ENCODE measurements at regions not wholly inside any gene's neighbourhood (a gene's known extent, or its start where the extent isn't known, plus 50 kb on each side); places are given as distances from the start of the nearest gene placed in this dataset.

DNA sequence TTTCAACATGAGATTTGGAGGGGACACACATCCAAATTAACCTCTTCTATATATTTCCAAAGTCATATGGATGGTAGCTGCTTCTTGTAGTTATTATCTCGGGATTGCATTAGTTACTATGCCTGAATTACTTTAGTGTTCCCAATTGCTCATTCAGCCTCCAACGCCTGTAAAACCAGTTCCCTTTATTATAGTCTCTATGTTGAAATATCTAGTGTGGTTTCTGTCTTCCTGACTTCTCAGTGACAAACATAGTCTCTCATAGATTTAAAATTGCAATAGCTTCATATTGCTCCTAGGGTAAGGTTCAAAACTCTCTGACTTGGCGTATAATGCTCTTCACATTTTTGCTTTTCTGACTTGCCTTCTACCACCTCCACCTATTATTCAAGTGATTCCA, 366.4 kb downstream of the CASP12 start:
- no peak for TF ChIP-seq EZH2 (IDR thresholded peaks at IDR 0.05; ENCODE audit: low read length, missing control alignments)
- TF ChIP-seq CTCF (conservative IDR thresholded peaks at IDR 0.05 in 1 of 2, IDR thresholded peaks at IDR 0.05 in 1 of 2; ENCODE audit: low read depth in 1 of 2, low read length in 2 of 2): no peak
- no peak overlapping the region for H3K4me3 ChIP-seq (replicated peaks in 1 of 4; ENCODE audit: control extremely low read depth in 1 of 4, insufficient read depth in 1 of 4, low read depth in 3 of 4, low read length in 4 of 4)
- no peak for DNase-seq (ENCODE audit: low read depth in 2 of 2)
- H3K4me1 ChIP-seq (ENCODE audit: control insufficient read depth, extremely low read depth, insufficient read depth, low read length): no peaks in the 10 kb centered on the region
- H2AFZ ChIP-seq (ENCODE audit: low read length): no peak overlapping the region
- H3K4me2 ChIP-seq (ENCODE audit: extremely low read depth, insufficient read depth, low read length): no peak overlapping the region
- no peak overlapping the region for H3K27ac ChIP-seq (ENCODE audit: insufficient read depth, low read length)
- H3K79me2 ChIP-seq (ENCODE audit: control insufficient read depth, insufficient read depth, low read length): no peaks in the 10 kb centered on the region
- H3K27me3 ChIP-seq (ENCODE audit: control insufficient read depth, insufficient read depth, low read length): no peaks in the 10 kb centered on the region
- H3K9ac ChIP-seq (ENCODE audit: insufficient read depth, low read length): no peak overlapping the region
- H3K36me3 ChIP-seq (ENCODE audit: control insufficient read depth, insufficient read depth, low read length): no peaks in the 10 kb centered on the region
- H3K9me3 ChIP-seq (ENCODE audit: control insufficient read depth, insufficient read depth, low read depth, low read length): no peaks in the 10 kb centered on the region
- H4K20me1 ChIP-seq (ENCODE audit: control insufficient read depth, extremely low read depth, insufficient read depth, low read length): no peaks in the 10 kb centered on the region

GRCh38 chr11:104531075-104531474, 367.1 kb upstream of the PDGFD start:
- no peak overlapping the region for H3K27ac ChIP-seq (ENCODE audit: insufficient read depth, low read length)
- H3K9ac ChIP-seq (ENCODE audit: insufficient read depth, low read length): no peak overlapping the region
- TF ChIP-seq EZH2 (IDR thresholded peaks at IDR 0.05; ENCODE audit: low read length, missing control alignments) (no peak), CTCF (conservative IDR thresholded peaks at IDR 0.05 in 1 of 2, IDR thresholded peaks at IDR 0.05 in 1 of 2; ENCODE audit: low read depth in 1 of 2, low read length in 2 of 2) (peak; percentile 17 to 22)
- DNase-seq (ENCODE audit: low read depth in 2 of 2): peak in 1 of 2 donors; percentile 6
- H3K27me3 ChIP-seq (ENCODE audit: control insufficient read depth, insufficient read depth, low read length): no peaks in the 10 kb centered on the region
- no peaks in the 10 kb centered on the region for H3K36me3 ChIP-seq (ENCODE audit: control insufficient read depth, insufficient read depth, low read length)
- H3K79me2 ChIP-seq (ENCODE audit: control insufficient read depth, insufficient read depth, low read length): no peaks in the 10 kb centered on the region
- H3K9me3 ChIP-seq (ENCODE audit: control insufficient read depth, insufficient read depth, low read depth, low read length): no peaks in the 10 kb centered on the region
- H4K20me1 ChIP-seq (ENCODE audit: control insufficient read depth, extremely low read depth, insufficient read depth, low read length): no peaks in the 10 kb centered on the region
- H3K4me3 ChIP-seq (replicated peaks in 1 of 4; ENCODE audit: control extremely low read depth in 1 of 4, insufficient read depth in 1 of 4, low read depth in 3 of 4, low read length in 4 of 4): no peak overlapping the region
- no peak overlapping the region for H3K4me2 ChIP-seq (ENCODE audit: extremely low read depth, insufficient read depth, low read length)
- no peaks in the 10 kb centered on the region for H3K4me1 ChIP-seq (ENCODE audit: control insufficient read depth, extremely low read depth, insufficient read depth, low read length)
- H2AFZ ChIP-seq (ENCODE audit: low read length): no peak overlapping the region

GRCh38 chr11:104529906-104530305, 366.0 kb upstream of the PDGFD start:
- H2AFZ ChIP-seq (ENCODE audit: low read length): no peak overlapping the region
- no peaks in the 10 kb centered on the region for H3K9me3 ChIP-seq (ENCODE audit: control insufficient read depth, insufficient read depth, low read depth, low read length)
- no peak overlapping the region for H3K27ac ChIP-seq (ENCODE audit: insufficient read depth, low read length)
- DNase-seq (ENCODE audit: low read depth in 2 of 2): peak in 1 of 2 donors; percentile 5
- H3K4me3 ChIP-seq (replicated peaks in 1 of 4; ENCODE audit: control extremely low read depth in 1 of 4, insufficient read depth in 1 of 4, low read depth in 3 of 4, low read length in 4 of 4): no peak overlapping the region
- H3K27me3 ChIP-seq (ENCODE audit: control insufficient read depth, insufficient read depth, low read length): no peaks in the 10 kb centered on the region
- H3K4me2 ChIP-seq (ENCODE audit: extremely low read depth, insufficient read depth, low read length): no peak overlapping the region
- H3K79me2 ChIP-seq (ENCODE audit: control insufficient read depth, insufficient read depth, low read length): no peaks in the 10 kb centered on the region
- H3K36me3 ChIP-seq (ENCODE audit: control insufficient read depth, insufficient read depth, low read length): no peaks in the 10 kb centered on the region
- TF ChIP-seq EZH2 (IDR thresholded peaks at IDR 0.05; ENCODE audit: low read length, missing control alignments): no peak
- TF ChIP-seq CTCF (conservative IDR thresholded peaks at IDR 0.05 in 1 of 2, IDR thresholded peaks at IDR 0.05 in 1 of 2; ENCODE audit: low read depth in 1 of 2, low read length in 2 of 2): no peak
- no peak overlapping the region for H3K9ac ChIP-seq (ENCODE audit: insufficient read depth, low read length)
- H4K20me1 ChIP-seq (ENCODE audit: control insufficient read depth, extremely low read depth, insufficient read depth, low read length): no peaks in the 10 kb centered on the region
- H3K4me1 ChIP-seq (ENCODE audit: control insufficient read depth, extremely low read depth, insufficient read depth, low read length): no peaks in the 10 kb centered on the region
